GM12865 (cell line): ENCODE measurements at regions not wholly inside any gene's neighbourhood (a gene's known extent, or its start where the extent isn't known, plus 50 kb on each side); places are given as distances from the start of the nearest gene placed in this dataset.

Experiments used
- DNase-seq: peaks from one replicate; pipeline ENCODE4 v3.0.0; 2010; ENCODE audit warnings: low read depth
- H3K4me3 ChIP-seq: 2 replicates; pipeline ENCODE4 v1.5.1; 2011; ENCODE audit warnings: mild to moderate bottlenecking, low read depth, low read length, control low read depth
- CTCF ChIP-seq: IDR thresholded peaks from 2 replicates; pipeline ENCODE4 v1.5.1; 2011; ENCODE audit warnings: low read length, control low read depth, low read depth, inconsistent platforms; ENCODE audit not compliant: insufficient read depth; ENCODE audit errors: missing control alignments

DNA sequence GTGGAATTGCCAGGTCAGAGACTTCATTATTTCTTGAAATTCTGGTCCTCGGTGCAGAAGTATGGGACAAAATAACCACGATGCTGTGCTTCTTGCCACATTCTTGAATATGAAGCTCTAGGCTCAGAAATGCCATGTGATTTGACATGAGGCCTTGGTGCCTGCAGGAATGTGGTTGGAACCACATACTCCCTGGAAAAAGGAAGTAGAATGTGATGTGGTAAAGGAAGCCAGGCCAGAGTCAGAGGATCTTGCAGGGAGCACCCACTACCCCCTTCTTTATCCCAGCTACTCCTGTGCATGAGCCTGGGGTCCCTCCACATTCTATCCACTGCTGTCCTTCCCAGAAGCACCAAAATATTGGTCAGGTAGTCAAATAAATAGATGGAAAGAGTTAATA is 80.9 kb downstream of the FOXD1 start:
- H3K4me3 ChIP-seq, result no peak overlapping the region
- TF ChIP-seq CTCF, result no peak
- no peak for DNase-seq

DNA sequence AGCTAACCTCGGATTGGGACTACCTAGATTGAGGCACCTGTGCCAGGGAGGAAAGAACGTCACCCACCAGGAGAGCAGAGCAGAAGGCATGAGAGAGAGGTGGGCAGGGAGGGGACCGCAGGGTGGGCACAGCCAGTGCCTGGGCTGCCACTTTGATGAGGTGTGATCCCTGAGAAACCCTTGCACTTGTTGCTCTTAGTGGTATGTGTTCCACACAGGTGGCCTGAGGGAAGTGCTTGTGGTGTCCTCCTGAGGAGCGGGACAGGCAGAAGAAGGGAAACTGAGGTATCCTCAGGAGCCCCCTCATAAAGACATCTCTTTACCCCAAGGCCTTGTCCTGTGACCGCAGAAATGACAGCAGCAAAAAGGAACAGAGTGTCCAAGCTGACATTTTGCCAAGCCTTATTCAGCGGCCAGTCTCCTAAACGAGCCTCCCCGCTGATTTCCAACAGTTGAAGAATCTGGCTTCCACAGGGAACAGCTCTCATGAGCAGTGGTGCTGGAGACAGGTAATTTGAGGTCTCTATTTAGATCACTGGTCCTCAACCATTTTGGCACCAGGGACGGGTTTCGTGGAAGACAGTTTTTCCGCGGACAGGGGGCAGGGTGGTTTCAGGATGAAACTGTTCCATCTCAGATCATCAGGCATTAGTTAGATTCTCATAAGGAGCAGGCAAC is 82.4 kb downstream of the FOXD1 start:
- TF ChIP-seq CTCF, result no peak
- no peak for DNase-seq
- no peak overlapping the region for H3K4me3 ChIP-seq

GRCh38 chr5:73365301-73365853 is 83.2 kb downstream of the FOXD1 start:
- no peak for DNase-seq
- H3K4me3 ChIP-seq, result no peak overlapping the region
- TF ChIP-seq CTCF, result no peak

DNA sequence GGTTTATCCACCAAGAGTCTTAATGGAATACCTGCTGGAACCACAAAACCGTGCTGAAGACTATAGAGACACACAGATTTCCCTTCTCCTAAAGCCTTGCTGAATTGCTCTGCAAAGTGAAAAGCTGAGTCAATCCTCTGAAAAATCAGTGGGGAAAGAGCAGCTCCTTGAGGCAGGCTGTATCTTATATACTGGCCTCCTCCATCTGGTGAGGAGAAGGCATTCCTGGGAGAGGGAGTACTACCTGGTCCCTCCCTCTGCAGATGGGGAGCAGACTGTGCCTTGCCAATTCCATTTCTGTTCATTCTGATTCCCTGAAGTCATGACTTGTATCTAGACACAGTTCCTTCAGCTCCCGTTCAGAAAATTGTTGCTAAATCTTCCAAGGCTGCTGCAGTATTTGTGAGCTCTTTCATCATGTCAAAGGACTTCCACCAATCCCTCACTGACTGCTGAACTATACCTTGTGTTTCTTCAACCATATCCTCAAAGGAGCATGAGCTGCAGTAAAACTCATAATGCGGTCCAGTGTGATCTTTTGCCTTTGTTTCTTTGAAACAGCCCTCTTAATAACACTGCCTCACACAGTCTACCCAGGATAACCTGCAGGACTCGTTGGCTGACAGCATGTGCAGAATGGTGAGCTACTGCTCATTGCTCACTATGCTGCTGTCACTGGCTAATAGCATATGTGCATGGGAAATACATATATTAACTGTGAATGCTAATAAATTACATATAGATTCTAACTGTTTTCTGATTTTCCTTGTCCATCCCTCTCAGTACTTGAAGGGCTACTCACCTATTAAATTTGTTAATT is 84.5 kb downstream of the FOXD1 start:
- TF ChIP-seq CTCF, result no peak
- no peak for DNase-seq
- no peak overlapping the region for H3K4me3 ChIP-seq

DNA sequence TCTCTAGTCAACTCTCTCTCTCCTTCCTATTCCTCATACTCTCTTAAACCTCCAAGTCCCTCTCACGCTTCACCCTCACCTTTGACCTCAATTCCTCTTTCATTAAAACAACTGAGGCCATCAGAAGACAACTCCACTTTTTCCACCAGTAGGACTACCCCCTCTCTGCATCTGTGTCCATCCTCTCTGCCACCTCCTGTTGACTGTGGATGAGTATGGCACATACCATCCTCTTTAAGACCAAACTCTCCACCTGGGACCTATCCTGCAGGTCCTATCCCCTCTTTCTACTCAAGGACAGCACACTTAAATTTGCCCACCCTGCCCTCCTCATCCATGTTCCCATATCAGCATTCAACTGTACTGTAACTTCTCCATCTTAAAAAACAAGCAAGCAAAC is 89.2 kb downstream of the FOXD1 start:
- no peak for TF ChIP-seq CTCF
- no peak overlapping the region for H3K4me3 ChIP-seq
- DNase-seq, result no peak

DNA sequence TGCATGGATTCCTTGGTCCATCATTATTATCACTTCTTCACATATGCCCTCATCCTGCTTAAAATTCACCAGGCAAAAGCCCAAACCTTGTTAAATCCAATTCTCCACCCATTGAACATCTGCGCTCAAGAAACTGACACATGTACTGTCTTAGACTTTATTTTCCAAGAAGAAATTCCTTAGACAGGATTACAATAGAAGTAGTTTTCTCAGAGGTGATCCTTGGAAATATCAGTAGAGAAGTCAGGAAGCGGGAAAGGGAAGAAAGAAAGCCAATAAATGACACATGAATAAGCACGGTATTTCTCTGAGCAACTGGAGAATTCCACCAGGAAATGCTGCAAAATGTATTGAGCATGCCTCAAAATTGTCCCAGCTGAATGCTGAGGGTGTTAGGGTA is 90.2 kb downstream of the FOXD1 start:
- TF ChIP-seq CTCF, result no peak
- DNase-seq, result no peak
- no peak overlapping the region for H3K4me3 ChIP-seq
